ENCODE measurements at regions not wholly inside any gene's neighbourhood (a gene's known extent, or its start where the extent isn't known, plus 50 kb on each side); places are given as distances from the start of the nearest gene placed in this dataset.

DNA sequence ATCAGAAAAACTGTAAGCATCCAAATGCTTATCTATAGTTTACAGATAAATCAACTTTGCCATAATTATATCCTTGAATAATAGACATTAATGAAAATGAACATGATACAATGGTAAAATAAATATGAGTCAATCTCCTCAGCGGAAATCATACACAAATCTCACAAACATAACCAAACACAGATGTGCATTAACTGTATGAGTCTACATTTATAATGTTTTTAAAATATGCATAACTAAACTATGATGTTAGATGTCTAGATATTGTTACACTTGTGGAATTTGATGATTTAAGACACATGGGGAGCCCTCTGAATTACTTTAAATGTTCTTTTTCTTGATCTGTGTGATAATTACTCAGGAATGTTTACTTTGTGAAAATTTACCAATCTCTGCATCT, 951.2 kb downstream of the TECRL start:
- Histone ChIP-seq H3K9me3 (ENCODE audit: control insufficient read depth, low read depth, low read length) (no peaks in the 10 kb centered on the region), H3K4me2 (ENCODE audit: insufficient read depth, insufficient read length, low read length) (no peak overlapping the region), H4K20me1 (ENCODE audit: control insufficient read depth, insufficient read depth, insufficient read length) (no peaks in the 10 kb centered on the region), H4K5ac (ENCODE audit: insufficient read length, low read depth, low read length) (no peak overlapping the region), H3K27ac (ENCODE audit: insufficient read length, low read depth, low read length) (no peak overlapping the region), H3K18ac (ENCODE audit: insufficient read length, low read depth, low read length) (no peak overlapping the region), H3K23me2 (ENCODE audit: insufficient read length, low read depth, low read length, poor library complexity, severe bottlenecking) (no peaks in the 10 kb centered on the region), H2AK5ac (ENCODE audit: insufficient read length, low read length) (no peak overlapping the region), H3K4me1 (ENCODE audit: insufficient read depth, low read length) (no peaks in the 10 kb centered on the region), H3K27me3 (ENCODE audit: insufficient read depth, low read length) (no peaks in the 10 kb centered on the region; the same call in 1 of the 2 replicates), H4K91ac (ENCODE audit: insufficient read length, low read depth, low read length) (no peak overlapping the region), H2BK120ac (ENCODE audit: low read depth, low read length, poor library complexity, severe bottlenecking) (no peak overlapping the region), H3T11ph (ENCODE audit: low read length) (no peak overlapping the region), H3K79me1 (ENCODE audit: insufficient read depth, low read depth, low read length, poor library complexity, severe bottlenecking) (no peaks in the 10 kb centered on the region), H3K79me2 (ENCODE audit: insufficient read depth, low read length) (no peaks in the 10 kb centered on the region), H2BK12ac (ENCODE audit: insufficient read length, low read depth, low read length) (no peak overlapping the region), H3K56ac (ENCODE audit: insufficient read length, low read depth, low read length) (no peak overlapping the region), H2BK5ac (ENCODE audit: insufficient read length, low read length) (no peak overlapping the region), H2BK20ac (ENCODE audit: low read depth, low read length, poor library complexity, severe bottlenecking) (no peak overlapping the region), H2BK15ac (ENCODE audit: low read depth, low read length) (no peak overlapping the region), H3K4ac (ENCODE audit: low read depth, low read length) (no peak overlapping the region), H3K14ac (ENCODE audit: insufficient read depth, low read length) (no peak overlapping the region), H3K23ac (ENCODE audit: insufficient read length, low read depth, low read length) (no peak overlapping the region), H3K9ac (ENCODE audit: extremely low read depth, insufficient read length, low read length) (no peak overlapping the region), H2AFZ (ENCODE audit: low read length) (no peak overlapping the region), H4K8ac (replicated peaks; ENCODE audit: insufficient read length, low read depth, low read length) (no peak overlapping the region)
- no peaks in the 10 kb centered on the region for H3K4me1 Mint-ChIP-seq
- DNase-seq = no peak
- no CpG with 5 or more reads among the region's 1 CpG for WGBS (ENCODE audit: extremely low coverage, insufficient read length, low lambda C conversion rate)
- H3K27ac Mint-ChIP-seq = no peak overlapping the region
- no peaks in the 10 kb centered on the region for H3K27me3 Mint-ChIP-seq (ENCODE audit: low read depth)
- no peak for TF ChIP-seq CTCF (conservative IDR thresholded peaks at IDR 0.05)
- no peaks in the 10 kb centered on the region for H3K36me3 Mint-ChIP-seq (ENCODE audit: insufficient read depth in 1 of 3, low read depth in 3 of 3)
- H3K4me3 Mint-ChIP-seq = no peak overlapping the region
- H3K9me3 Mint-ChIP-seq = no peaks in the 10 kb centered on the region

Data from H9 (cell line).